EL (cell line): ENCODE measurements at regions not wholly inside any gene's neighbourhood (a gene's known extent, or its start where the extent isn't known, plus 50 kb on each side); places are given as distances from the start of the nearest gene placed in this dataset.

ENCODE experiments used
- DNase-seq: peaks from one replicate; pipeline ENCODE4 v3.0.0-alpha.2; 2016

- peak; percentile 53 for DNase-seq
Measured at GRCh38 chrX:8971116-8971515, 62.8 kb downstream of the FAM9B start.

DNA sequence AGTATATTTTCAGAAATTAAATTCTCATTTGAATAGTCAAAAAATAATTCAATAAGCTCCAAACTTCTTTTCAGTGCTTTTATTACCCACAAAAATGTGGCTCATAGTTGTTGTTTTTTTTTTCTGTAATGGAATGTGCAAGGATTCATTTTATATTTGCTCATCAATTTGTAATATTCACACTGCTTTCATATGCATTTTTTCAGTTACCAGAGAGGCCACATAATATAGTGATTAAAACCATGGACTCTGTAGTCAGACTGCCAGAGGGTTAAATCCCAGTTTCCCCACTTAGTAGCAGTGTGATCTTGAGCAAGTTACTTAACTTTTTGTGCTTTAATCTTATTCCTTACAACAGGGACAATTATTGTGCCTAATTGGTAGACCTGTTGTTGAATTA, 64.5 kb downstream of the FAM9B start:
- peak; percentile 26 for DNase-seq

DNA sequence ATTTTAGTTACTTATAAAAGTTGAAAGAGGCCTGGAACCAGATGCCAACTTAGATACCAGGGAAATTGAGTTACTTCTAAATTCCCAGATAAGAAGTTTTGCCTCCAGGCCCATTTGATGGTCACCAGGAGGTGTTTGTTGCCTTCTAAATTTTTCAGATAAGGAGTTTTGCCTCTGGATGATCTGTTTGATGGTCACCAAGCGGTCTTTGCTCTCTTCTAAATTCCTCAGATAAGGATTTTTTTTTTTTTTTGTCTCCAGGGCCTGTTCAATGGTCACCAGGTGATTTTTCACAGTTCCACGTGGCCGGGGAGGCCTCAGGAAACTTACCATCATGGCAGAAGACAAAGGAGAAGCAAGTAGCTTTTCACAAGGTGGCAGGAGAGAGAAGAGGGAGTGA, 66.5 kb downstream of the FAM9B start:
- DNase-seq, result no peak

DNA sequence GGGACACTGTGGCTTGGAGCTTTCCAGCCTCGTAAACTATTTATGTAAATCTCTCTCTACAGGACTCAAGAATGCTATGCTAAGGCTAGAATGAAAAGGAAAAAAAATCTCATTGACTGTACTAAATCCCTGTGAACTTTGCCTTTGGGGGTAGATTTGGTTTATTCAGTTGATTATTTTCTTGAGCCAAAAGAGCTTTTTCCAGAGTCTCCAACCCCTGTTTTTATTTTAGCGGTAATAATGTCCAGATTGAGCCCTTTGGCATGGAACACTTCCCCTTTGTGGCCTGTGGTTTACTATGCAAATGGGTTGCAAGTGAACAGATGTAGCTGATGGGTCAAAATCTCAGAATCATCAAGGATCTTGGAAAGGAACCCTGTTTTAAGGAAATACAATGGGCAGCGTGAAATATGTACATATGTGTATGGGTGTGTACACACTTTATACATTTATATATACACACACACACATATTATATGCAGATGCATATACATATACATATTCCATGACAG, 72.9 kb downstream of the FAM9B start:
- no peak for DNase-seq

DNA sequence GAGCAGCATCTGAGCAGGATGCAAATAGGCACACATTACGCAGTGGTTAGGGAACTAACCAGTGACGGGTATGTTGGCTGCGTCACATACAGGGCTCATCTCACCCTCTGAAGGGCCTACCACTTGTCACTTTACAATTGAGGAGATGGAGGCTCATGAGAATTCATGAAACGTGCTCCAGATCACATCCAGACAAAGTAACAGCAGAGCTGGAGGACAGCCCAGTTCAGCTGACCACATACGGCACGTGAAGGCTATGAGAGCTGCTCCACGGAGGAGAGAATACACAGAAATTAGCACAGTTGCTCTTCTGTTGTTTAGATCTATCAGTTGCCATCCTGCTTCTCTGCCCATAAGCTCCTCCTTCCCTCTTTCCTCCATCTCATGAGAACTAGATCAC, 78.4 kb downstream of the FAM9B start:
- no peak for DNase-seq

DNA sequence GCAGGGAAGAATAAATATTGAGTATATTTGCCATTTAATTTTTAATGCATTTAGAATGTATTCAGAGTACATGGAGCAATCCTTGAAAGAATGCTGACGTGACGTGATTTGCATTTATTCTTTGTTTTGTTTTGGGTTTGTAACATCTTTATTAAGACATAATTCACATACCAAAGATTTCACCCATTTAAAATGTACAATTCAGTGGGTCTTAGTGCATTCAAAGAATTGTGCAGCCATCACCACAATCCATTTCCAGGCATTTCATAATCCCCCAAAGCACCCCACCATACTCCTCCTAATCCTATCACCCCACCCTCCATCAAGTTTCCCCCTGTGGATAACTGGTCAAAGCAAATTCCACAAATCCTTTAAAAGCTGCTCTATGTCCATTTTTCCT, 87.4 kb downstream of the FAM9B start:
- DNase-seq, result no peak

GRCh38 chrX:8939322-8939721, 94.6 kb downstream of the FAM9B start:
- DNase-seq, result no peak

DNA sequence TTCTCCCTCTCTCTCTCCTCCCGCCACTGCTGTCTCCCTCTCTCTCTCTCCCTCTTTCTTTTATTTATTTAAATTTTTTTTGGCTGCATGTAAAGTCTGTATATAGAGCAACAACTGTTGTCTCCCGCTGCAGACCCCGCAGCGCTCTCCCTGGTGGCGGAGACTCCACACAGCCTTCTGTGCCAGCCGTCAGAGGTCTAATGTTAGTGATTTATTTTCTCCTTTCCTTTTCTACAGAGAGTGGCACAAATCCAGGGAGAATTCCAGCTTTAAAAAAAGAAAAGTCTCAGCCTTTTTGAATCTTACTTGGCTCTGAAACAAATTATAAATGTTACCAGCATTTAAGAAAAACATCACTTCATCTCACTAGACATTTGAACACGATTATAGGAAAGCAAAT, 106.2 kb downstream of the FAM9B start:
- DNase-seq, result no peak

DNA sequence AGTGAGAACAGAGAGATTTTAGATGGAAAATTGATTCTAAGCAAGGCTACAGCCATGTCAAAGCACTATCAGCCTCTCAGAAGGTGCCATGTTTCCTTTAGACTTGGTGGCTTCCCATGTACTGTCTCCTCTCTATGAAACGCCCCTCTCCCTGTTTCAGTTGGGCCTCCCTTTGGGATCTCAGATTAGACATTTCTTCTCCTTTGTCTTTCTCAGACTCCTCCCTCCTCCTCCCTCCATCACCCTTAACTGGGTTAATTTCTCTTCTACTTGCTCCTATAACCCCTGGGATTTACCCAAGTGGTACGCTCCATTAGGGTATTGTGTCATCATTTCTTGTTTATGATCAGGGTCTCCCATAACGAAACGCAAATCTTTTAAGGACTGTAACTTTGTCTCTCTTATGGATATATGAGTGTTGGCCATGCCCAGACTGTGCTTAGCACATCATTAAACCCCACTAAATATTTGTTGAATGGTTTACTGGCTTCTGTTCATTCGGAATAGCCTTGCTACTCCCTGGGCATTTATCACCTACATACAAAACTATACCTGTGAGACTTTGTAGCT, 106.8 kb downstream of the FAM9B start:
- no peak for DNase-seq

DNA sequence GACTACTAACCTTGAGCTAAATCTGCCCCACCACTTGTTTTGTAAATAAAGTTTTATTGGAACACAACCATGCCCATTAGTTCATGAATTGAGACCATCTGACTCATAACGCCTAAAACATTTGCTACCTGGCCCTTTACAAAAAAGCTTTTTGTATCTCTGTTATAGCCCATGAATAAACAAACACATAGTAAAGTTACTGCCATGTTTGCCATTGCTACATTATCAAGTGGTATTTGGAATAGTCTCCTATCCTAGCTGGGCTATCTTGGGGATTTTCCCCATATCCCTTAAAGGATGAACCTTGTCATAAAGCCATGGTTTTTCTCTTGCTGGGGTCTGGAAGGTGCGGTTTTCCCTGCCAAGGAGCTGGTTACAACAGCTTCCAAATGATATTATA, 112.3 kb downstream of the FAM9B start:
- no peak for DNase-seq

- DNase-seq, result no peak
Measured at GRCh38 chrX:8919801-8920200, 114.1 kb downstream of the FAM9B start.

DNA sequence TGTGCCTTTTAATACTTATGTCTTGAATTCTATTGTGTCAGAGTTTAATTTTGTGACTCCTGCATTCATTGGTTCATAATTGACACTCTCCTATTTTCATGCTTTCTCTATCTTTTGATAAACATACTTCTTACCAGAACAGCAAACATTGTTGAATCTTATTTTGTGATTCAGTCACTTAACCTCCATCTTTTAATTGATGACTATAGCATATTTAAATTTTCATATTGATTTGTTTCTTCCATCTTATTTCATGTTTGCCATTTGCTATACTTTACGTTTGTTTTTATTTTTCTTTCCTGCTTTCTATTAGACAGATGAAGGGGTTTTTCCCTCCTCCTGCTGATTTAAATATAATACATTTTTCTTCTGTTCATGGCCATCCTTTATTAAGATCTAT, 115.5 kb upstream of the FAM9A start:
- DNase-seq, result no peak

- no peak for DNase-seq
Measured at GRCh38 chrX:8914681-8915080, 113.5 kb upstream of the FAM9A start.

GRCh38 chrX:8913655-8914409, 112.6 kb upstream of the FAM9A start:
- DNase-seq, result peak; percentile 0

GRCh38 chrX:8907688-8908087, 106.5 kb upstream of the FAM9A start:
- DNase-seq, result no peak

GRCh38 chrX:8906299-8906938, 105.2 kb upstream of the FAM9A start:
- DNase-seq, result no peak

DNA sequence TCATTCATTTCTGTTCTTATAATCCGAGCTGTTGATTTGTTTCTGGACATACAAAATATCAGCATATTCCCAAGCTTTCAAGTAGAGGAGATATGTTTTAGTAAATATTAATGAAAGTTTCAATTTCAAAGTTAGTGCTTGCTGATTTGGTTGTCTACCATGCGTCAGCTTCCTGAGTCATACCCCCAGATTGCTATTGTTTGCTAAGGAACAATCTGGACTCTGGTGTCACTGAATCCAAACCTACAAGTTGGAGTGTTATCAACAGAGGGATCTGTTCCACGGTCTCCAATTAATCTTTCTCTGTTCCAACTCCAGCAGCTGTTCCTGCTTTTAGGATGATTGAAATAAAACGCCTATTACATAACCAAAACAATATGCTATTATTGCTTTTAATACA, 96.1 kb upstream of the FAM9A start:
- DNase-seq, result peak; percentile 0

GRCh38 chrX:8890794-8891193, 89.6 kb upstream of the FAM9A start:
- DNase-seq, result no peak

GRCh38 chrX:8887004-8887403, 85.8 kb upstream of the FAM9A start:
- DNase-seq, result no peak

DNA sequence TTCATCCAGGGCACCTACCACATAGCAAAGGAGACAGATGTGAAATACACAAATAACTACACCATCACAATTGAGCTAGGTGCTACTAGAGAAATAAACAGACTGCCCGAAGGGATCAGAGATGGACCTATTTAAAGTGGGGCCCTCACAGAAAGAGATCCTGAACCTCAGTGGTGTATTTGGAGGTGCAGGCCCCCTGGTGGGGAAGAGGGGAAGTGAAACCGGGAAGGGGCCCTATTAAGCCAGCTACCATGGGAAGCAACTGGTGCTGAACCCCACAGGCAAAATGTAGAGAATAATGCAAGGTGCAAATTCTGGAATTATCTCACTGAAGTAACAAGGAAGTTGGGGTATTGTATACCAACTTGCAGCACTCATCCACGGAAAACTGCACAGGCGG, 78.6 kb upstream of the FAM9A start:
- peak; percentile 21 for DNase-seq

DNA sequence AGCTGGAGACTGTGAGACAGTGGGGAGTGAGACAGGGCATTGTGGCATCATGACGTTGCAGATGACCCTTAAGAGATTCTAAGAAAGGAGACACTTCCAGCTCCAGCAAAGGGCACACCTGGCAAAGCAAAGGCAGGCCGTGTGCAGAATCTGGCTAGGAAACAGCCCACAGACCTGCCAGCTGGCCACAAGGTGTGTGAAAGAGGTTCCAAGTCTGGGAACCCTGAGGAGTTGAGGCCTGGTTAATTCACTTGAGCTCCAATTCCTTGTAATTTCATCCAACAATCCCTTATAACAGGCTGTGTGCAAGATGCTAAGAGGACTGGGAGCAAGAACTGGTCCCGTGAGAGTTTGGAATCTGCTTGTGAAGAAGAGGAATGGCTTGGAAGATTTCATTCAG, 72.8 kb upstream of the FAM9A start:
- no peak for DNase-seq

GRCh38 chrX:8873102-8873501, 71.9 kb upstream of the FAM9A start:
- DNase-seq, result no peak

GRCh38 chrX:8870411-8870810, 69.2 kb upstream of the FAM9A start:
- no peak for DNase-seq

DNA sequence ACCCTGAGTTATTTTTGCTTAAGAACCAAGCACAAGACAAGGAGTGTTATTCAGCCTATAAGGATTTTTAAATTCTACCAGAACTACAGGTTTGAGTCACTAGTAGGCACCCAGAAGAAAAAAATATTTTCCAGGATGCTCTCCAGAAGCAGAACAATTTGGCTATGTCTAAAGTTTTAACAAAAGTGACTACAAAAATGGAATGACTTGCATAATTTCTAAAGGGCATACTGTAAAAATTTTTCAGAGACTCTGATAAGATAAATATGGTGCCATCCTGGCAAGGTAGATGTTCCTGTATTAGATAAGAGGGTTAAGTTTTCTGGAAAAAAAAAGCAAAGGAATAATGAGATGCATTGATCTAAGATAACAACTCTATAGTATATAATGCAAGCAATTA, 68.6 kb upstream of the FAM9A start:
- no peak for DNase-seq
